Activated CD4-positive, alpha-beta T cell treated with anti-CD3 and anti-CD28 coated beads for 36 hours (primary cell): ENCODE measurements at regions not wholly inside any gene's neighbourhood (a gene's known extent, or its start where the extent isn't known, plus 50 kb on each side); places are given as distances from the start of the nearest gene placed in this dataset.
"Not testable (repeated sequence)": the region's sequence is repeated elsewhere in the genome, so short reads cannot be mapped to it uniquely, and the experiment has no call there.

Source experiments
- ATAC-seq: fragments of 200-7000 bp; cut with Tn5 transposase; one replicate; pipeline ENCODE4 v1.10.0; 2021; ENCODE audit warnings: mild to moderate bottlenecking, moderate library complexity
- CTCF ChIA-PET: fragments of 350-600 bp; sonication (Branson Sonifier 250); formaldehyde crosslinking; loops from one replicate; lab custom pipeline; 2021; ENCODE audit warnings: antibody characterized with exemption; lab: Charles Lee
- POLR2A ChIA-PET: fragments of 350-600 bp; sonication (Branson Sonifier 250); formaldehyde crosslinking; loops from one replicate; lab custom pipeline; 2021; ENCODE audit warnings: antibody characterized with exemption, inconsistent platforms; lab: Charles Lee
- DNase-seq: peaks from one replicate; pipeline ENCODE4 v3.0.0-alpha.2; 2020
- H3K27ac Mint-ChIP-seq: one replicate; pipeline ENCODE4 v1.8.0; 2021; ENCODE audit warnings: mixed read lengths
- H3K27me3 Mint-ChIP-seq: one replicate; pipeline ENCODE4 v1.8.0; 2021; ENCODE audit warnings: mixed read lengths
- H3K36me3 Mint-ChIP-seq: one replicate; pipeline ENCODE4 v1.8.0; 2021; ENCODE audit warnings: low read depth, mixed read lengths
- H3K4me1 Mint-ChIP-seq: one replicate; pipeline ENCODE4 v1.8.0; 2021; ENCODE audit warnings: mixed read lengths
- H3K4me3 Mint-ChIP-seq: one replicate; pipeline ENCODE4 v1.8.0; 2021; ENCODE audit warnings: mild to moderate bottlenecking, moderate library complexity, mixed read lengths
- H3K9me3 Mint-ChIP-seq: one replicate; pipeline ENCODE4 v1.8.0; 2021; ENCODE audit warnings: low read depth, mixed read lengths
- intact Hi-C, 2 experiments: fragments of 100-400 bp; cut with DNase I in 1 of 2; cut with micrococcal nuclease in 1 of 2; formaldehyde crosslinking; loops; one replicate each; pipeline versions ENCODE4 v1.14.2 to v1.15.1; 2022 to 2024; cut with DNase I, micrococcal nuclease

DNA sequence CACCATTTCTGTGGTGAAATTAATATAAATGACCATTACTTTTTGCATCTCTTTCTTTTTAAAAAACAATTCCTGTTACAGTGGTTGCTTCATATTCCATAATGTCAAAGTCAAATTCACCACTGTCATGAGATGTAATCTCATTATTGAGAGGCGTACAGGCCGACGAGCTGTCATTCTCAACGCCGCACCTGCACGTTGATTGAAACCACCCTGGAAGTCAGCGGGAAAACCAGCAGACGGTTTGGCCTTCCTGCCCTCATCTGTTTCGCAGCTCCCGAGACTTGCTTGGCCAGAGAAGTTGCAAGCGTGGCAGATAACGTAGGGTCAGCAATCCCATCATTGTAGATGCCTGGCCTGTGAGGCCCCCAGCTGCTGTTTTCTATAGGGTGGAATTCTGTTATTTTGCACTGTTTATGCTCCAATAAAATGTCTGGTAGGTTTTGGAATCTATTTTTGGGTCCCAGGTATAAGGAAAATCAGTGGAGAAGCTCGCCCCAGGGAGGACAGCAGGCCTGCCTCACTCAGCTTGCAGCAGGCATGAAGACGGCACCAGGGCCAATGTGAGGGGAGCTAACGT is 153.4 kb downstream of the SOX1 start:
- CTCF ChIA-PET, result no interaction called here
- Mint-ChIP-seq H3K27me3 (peaks cover 2% of the 10 kb centered on the region), H3K36me3 (no peaks in the 10 kb centered on the region), H3K27ac (no peak overlapping the region), H3K4me3 (no peak overlapping the region), H3K9me3 (no peaks in the 10 kb centered on the region), H3K4me1 (no peaks in the 10 kb centered on the region)
- intact Hi-C loops, result no loop called here
- ATAC-seq (no peak), DNase-seq (no peak)
- POLR2A ChIA-PET, result no interaction called here

DNA sequence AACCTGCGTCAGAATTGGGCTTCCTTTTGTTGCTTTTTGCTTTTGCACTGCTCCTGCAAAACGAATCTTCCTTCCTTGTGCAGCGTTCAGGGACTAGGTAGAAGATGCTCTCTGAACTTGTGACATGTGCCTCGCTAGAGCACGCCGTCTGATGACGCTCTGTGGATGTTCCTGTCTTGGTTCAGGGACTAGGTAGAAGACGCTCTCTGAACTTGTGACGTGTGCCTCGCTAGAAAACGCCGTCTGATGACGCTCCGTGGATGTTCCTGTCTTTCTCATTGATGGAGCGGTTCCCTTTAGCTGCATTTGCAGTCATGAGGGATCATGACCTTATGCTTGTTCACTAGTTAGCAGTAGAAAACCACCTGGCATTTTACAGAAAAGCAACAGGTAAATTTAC is 154.0 kb downstream of the SOX1 start:
- Mint-ChIP-seq H3K9me3 (no peaks in the 10 kb centered on the region), H3K36me3 (no peaks in the 10 kb centered on the region), H3K4me1 (no peaks in the 10 kb centered on the region), H3K4me3 (no peak overlapping the region), H3K27ac (no peak overlapping the region), H3K27me3 (peaks cover 2% of the 10 kb centered on the region)
- no peak for DNase-seq
- ChIA-PET POLR2A (no interaction called here), CTCF (no interaction called here)
- intact Hi-C loops, result no loop called here
- ATAC-seq, result no peak

DNA sequence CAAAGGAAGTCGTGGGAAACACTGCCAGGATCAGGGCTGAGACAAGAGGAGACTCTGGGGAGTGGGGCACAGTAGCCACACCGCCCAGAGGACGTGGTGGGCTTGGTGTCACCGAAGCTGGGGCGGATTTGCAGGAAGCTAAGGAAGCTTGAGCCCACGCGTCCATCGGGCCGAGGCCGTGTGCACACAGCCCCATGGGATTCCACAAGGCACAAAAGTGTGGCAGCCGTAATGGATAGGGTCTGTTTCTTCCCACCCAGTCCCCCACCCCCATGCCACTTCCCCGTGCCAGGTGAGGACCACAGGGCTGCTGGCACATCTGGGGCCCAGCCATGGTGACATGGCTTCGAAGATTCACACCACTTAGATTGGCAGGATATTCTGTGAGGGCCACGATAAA is 153.2 kb upstream of the SPACA7 start:
- DNase-seq (no peak), ATAC-seq (no peak)
- intact Hi-C loops, result no loop called here
- POLR2A ChIA-PET, result no interaction called here
- Mint-ChIP-seq H3K27me3 (peaks cover 2% of the 10 kb centered on the region), H3K36me3 (no peaks in the 10 kb centered on the region), H3K4me1 (no peaks in the 10 kb centered on the region), H3K27ac (no peak overlapping the region), H3K9me3 (no peaks in the 10 kb centered on the region), H3K4me3 (no peak overlapping the region)
- CTCF ChIA-PET, result interaction anchor here (1.1 kb wide), 1 partner anchor 17 kb away, joined by 4 read pairs; no protein-coding TSS in a partner anchor

DNA sequence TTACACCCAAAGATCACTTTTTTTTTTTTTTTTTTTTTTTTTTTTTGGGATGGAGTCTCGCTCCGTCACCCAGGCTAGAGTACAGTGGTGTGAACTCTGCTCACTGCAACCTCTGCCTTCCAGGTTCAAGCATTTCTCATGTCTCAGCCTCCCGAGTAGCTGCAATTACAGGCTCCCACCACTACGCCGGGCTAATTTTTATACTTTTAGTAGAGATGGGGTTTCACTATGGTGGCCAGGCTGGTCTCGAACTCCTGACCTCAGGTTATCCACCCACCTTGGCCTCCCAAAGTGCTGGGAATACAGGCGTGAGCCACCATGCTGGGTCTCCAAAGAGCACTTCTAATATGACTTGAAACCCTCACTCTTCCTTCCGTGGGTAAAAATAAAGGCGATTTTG is 152.2 kb upstream of the SPACA7 start:
- CTCF ChIA-PET, result interaction anchor here (1.1 kb wide), 1 partner anchor 16 kb away, joined by 4 read pairs; no protein-coding TSS in a partner anchor
- H3K27ac Mint-ChIP-seq, ATAC-seq, H3K4me3 Mint-ChIP-seq, POLR2A ChIA-PET, H3K4me1 Mint-ChIP-seq, H3K27me3 Mint-ChIP-seq, H3K36me3 Mint-ChIP-seq, H3K9me3 Mint-ChIP-seq, DNase-seq, intact Hi-C loops: not testable (repeated sequence)

DNA sequence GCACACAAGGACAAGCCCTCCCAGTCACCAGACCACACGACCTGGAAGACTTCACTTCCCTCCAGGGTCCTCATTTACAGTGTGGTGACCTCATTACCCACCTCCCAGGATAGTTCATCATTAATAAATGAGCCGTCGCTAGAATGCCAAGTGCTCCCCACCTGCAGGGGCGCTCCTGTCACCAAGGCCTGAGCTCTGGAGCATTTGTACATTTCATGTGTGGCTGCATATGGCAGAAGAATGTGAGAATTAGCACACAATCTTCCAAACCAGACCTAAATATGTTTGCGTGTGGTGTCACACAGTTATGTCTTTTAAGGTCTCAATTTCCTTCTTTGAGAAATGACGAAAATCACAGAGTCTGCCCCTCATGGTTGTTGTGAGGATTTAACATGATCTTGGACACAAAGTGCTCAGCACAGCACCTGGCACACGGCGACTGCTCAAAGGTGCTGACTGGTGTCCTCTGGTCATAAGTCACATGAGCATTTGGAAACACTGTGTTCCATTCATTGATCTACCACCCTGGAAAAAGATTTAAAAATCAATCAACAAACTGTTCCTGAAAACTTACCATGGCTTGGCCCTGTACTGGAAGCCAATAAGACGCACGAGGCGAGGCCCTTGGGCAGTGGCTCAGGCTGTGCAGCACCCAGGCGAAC is 150.6 kb upstream of the SPACA7 start:
- Mint-ChIP-seq H3K9me3 (no peaks in the 10 kb centered on the region), H3K4me3 (no peak overlapping the region), H3K4me1 (no peaks in the 10 kb centered on the region), H3K27ac (no peak overlapping the region), H3K36me3 (no peaks in the 10 kb centered on the region), H3K27me3 (peaks cover 2% of the 10 kb centered on the region)
- ChIA-PET CTCF (no interaction called here), POLR2A (no interaction called here)
- ATAC-seq, result no peak
- no peak for DNase-seq
- intact Hi-C loops, result no loop called here

DNA sequence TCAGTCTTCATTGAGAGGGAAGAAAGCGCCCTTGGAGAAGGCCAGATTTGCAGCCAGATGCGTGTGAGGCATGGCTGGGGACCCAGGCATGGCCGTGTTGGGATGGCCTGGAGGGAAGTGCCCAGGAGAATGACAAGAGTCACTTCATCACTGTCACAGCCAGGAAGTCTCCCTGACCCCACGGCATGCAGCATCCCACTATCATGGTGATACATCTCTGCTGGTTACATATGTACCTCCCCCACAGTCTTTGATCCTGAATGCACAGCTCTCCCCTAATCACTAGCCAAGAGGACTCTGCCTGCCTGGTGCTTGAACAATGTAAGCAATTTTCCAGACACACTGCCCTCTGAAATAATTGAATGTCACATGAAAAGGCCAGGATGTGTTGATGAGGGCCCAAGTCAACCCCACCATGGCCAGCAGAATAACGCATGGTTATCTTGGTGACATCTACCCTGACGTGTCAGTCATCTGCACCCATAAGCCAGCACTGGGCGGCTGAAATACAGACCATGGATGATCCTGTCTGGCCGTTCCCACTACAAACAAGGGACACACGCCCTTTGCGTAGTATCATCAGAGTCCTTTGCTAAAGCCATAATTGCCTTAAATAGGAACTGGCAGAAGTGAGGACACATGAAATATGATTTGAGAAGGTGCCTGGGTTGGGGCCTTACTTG is 149.7 kb upstream of the SPACA7 start:
- Mint-ChIP-seq H3K27me3 (no peaks in the 10 kb centered on the region), H3K9me3 (no peaks in the 10 kb centered on the region), H3K27ac (no peak overlapping the region), H3K36me3 (no peaks in the 10 kb centered on the region), H3K4me1 (no peaks in the 10 kb centered on the region), H3K4me3 (no peak overlapping the region)
- intact Hi-C loops, result no loop called here
- no peak for ATAC-seq
- CTCF ChIA-PET, result no interaction called here
- POLR2A ChIA-PET, result no interaction called here
- no peak for DNase-seq

DNA sequence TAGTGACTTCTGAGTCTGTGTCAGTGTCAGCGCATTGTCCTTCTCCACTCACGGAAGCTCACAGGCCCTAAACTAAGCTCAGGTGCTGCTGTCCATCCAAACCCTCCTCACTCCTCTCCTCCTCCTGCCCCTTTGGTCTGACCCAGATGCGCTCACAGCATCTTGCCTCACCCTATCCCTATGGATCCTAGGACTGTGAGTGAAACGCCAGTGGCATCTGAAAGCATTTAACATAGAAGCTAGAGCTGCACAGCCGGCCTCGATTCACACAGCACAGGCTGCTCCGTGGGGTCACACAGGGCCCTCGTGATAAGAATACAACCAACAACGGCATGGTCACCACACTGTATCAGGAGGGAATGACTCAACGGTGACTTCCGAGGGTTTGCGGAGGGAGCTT is 149.1 kb upstream of the SPACA7 start:
- intact Hi-C loops, result no loop called here
- no peaks in the 10 kb centered on the region for H3K4me1 Mint-ChIP-seq
- H3K36me3 Mint-ChIP-seq, result no peaks in the 10 kb centered on the region
- H3K4me3 Mint-ChIP-seq, result no peak overlapping the region
- POLR2A ChIA-PET, result no interaction called here
- no peak overlapping the region for H3K27ac Mint-ChIP-seq
- no peaks in the 10 kb centered on the region for H3K9me3 Mint-ChIP-seq
- no peak for DNase-seq
- no peaks in the 10 kb centered on the region for H3K27me3 Mint-ChIP-seq
- no peak for ATAC-seq
- CTCF ChIA-PET, result no interaction called here

DNA sequence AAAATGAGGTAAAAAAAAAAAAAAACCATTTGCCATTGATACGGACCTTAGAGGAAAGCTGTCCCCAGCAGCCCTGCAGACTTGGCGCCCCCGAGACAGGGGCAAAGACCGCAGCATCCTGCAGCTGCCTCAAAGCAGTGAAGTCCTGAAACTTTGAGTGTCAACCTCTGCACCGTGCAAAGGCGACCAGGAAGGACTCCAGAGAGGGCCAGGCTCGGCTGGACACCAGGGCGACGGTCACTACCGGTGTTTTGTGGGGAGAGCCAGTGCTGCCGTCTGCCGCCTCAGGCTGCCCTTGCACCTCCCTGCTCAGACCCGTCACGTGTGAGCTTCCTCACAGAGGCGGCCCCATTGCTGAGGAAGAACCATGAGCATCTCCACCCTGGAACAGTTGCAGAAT is 146.7 kb upstream of the SPACA7 start:
- intact Hi-C loops, result no loop called here
- no peaks in the 10 kb centered on the region for H3K4me1 Mint-ChIP-seq
- ATAC-seq, result no peak
- no peaks in the 10 kb centered on the region for H3K9me3 Mint-ChIP-seq
- no peaks in the 10 kb centered on the region for H3K36me3 Mint-ChIP-seq
- ChIA-PET POLR2A (no interaction called here), CTCF (no interaction called here)
- H3K27ac Mint-ChIP-seq, result no peak overlapping the region
- no peak overlapping the region for H3K4me3 Mint-ChIP-seq
- no peaks in the 10 kb centered on the region for H3K27me3 Mint-ChIP-seq
- no peak for DNase-seq

DNA sequence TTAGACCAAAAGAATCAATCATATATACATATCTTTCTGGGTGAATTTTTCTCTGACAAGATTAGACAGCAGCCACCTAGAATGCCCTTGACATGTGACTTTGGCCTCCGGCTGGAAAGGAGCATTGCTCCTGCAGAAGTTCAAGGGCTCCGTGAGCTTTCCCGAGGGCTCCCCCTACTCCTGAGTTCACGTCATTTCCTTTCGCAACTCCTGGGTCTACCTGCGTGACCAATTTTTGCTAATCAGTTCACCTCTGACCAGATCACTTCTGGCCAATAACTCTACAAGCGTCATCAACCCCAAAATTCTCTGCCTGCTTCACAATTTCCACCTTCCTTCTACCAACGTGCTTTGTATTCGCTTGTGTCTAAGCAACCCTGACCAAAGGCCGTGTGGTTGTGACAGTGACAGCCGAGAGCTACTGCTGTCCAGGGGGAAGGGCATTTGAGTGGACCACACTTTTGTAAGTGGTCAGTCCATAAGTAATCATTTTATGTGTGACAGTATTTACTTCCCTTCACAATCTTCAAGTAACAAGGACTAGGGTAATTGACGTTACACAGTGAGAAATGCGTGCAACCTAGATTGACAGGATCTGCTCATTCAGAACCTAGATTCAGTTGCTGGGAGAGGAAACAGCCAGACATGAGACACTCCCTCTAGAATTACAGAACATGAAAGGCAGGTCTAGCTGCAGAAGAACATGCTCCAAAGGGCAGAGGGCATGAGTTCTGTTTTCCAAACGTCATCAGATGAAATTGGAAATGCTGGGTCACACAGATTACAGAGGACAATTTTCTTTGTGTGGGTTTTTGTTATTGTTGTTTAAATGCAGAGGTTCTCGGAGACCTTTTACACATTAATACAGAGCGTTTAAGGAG is 145.9 kb upstream of the SPACA7 start:
- DNase-seq (no peak), ATAC-seq (no peak)
- intact Hi-C loops, result no loop called here
- H3K27ac Mint-ChIP-seq, result no peak overlapping the region
- ChIA-PET POLR2A (no interaction called here), CTCF (no interaction called here)
- no peaks in the 10 kb centered on the region for H3K9me3 Mint-ChIP-seq
- H3K4me1 Mint-ChIP-seq, result no peaks in the 10 kb centered on the region
- no peaks in the 10 kb centered on the region for H3K36me3 Mint-ChIP-seq
- H3K4me3 Mint-ChIP-seq, result no peak overlapping the region
- peaks cover 6% of the 10 kb centered on the region for H3K27me3 Mint-ChIP-seq

DNA sequence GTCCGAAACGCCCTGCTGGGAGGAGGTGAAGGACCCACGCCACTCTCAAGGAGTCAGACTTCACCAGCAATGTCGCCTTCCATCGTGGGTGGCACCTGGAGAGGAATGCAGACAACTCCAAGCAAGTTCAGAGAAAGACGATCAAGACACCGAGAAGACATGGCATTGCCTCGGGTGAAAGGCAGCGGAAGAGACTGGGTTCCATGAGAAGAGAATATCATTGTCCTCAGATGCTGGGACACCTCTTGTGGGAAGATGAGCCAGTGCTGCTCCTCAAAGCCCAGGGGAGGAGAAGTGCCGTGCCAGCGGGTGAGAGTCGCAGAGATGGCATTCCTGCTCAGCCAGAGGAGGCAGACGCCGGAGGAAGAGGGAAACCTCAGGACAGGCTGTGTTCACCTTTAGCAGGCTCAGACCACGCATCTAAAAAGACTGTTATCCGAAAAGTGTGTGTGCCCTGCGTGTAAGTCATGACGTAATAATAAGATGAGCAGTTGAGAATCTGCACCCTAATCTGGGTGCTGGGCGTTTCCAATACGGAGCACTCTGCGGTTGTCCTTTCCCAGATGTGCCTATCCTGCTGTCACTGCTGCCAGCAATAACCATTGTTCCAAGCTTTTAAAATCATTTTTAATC is 144.6 kb upstream of the SPACA7 start:
- no peak for ATAC-seq
- H3K4me1 Mint-ChIP-seq, result no peaks in the 10 kb centered on the region
- intact Hi-C loops, result no loop called here
- no peaks in the 10 kb centered on the region for H3K36me3 Mint-ChIP-seq
- H3K27ac Mint-ChIP-seq, result no peak overlapping the region
- no peaks in the 10 kb centered on the region for H3K9me3 Mint-ChIP-seq
- H3K4me3 Mint-ChIP-seq, result no peak overlapping the region
- ChIA-PET POLR2A (no interaction called here), CTCF (no interaction called here)
- peaks cover 6% of the 10 kb centered on the region for H3K27me3 Mint-ChIP-seq
- DNase-seq, result no peak

DNA sequence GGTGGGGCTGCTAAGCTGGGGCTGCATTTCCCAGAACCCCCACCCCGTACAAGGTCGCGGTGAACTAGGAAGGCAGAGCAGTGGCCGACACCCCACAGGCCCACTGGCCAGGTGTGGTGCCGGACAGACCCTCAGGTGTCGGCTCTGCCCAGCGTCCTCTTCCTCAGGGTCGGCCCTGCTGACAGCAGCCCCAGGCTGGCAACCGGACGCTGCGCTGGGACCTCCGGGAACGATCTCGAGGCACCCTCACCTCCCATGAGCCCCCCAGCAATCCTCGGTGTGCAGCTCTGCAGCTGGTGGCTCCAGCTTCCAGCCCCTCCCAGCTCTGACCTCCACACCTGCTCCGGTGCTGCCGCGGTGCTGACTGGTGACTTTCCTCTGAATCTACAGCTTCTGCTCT is 142.9 kb upstream of the SPACA7 start:
- peaks cover 6% of the 10 kb centered on the region for H3K27me3 Mint-ChIP-seq
- no peak for DNase-seq
- no peak overlapping the region for H3K4me3 Mint-ChIP-seq
- intact Hi-C loops, result no loop called here
- H3K36me3 Mint-ChIP-seq, result no peaks in the 10 kb centered on the region
- CTCF ChIA-PET, result no interaction called here
- H3K4me1 Mint-ChIP-seq, result no peaks in the 10 kb centered on the region
- no peak for ATAC-seq
- H3K27ac Mint-ChIP-seq, result no peak overlapping the region
- H3K9me3 Mint-ChIP-seq, result no peaks in the 10 kb centered on the region
- POLR2A ChIA-PET, result no interaction called here
